ENCODE measurements at regions not wholly inside any gene's neighbourhood (a gene's known extent, or its start where the extent isn't known, plus 50 kb on each side); places are given as distances from the start of the nearest gene placed in this dataset.

GRCh38 chr2:136422512-136422911, 304.6 kb upstream of the CXCR4 start:
- TF ChIP-seq CTCF (IDR thresholded peaks at IDR 0.05; ENCODE audit: low read length, missing control alignments): no peak
- DNase-seq (ENCODE audit: low read depth): peak; percentile 1
- no peak overlapping the region for H3K4me3 ChIP-seq (replicated peaks; ENCODE audit: low read depth, low read length)

- TF ChIP-seq CTCF (IDR thresholded peaks at IDR 0.05; ENCODE audit: low read length, missing control alignments): no peak
- H3K4me3 ChIP-seq (replicated peaks; ENCODE audit: low read depth, low read length): no peak overlapping the region
- DNase-seq (ENCODE audit: low read depth): no peak
Observed at GRCh38 chr2:136420346-136420745, 302.4 kb upstream of the CXCR4 start.

GRCh38 chr2:136411946-136412345, 294.0 kb upstream of the CXCR4 start:
- TF ChIP-seq CTCF (IDR thresholded peaks at IDR 0.05; ENCODE audit: low read length, missing control alignments): no peak
- DNase-seq (ENCODE audit: low read depth): no peak
- no peak overlapping the region for H3K4me3 ChIP-seq (replicated peaks; ENCODE audit: low read depth, low read length)

GRCh38 chr2:136410673-136411072, 292.7 kb upstream of the CXCR4 start:
- no peak for DNase-seq (ENCODE audit: low read depth)
- TF ChIP-seq CTCF (IDR thresholded peaks at IDR 0.05; ENCODE audit: low read length, missing control alignments): no peak
- no peak overlapping the region for H3K4me3 ChIP-seq (replicated peaks; ENCODE audit: low read depth, low read length)

GRCh38 chr2:136408795-136409194, 290.8 kb upstream of the CXCR4 start:
- no peak for TF ChIP-seq CTCF (IDR thresholded peaks at IDR 0.05; ENCODE audit: low read length, missing control alignments)
- no peak for DNase-seq (ENCODE audit: low read depth)
- no peak overlapping the region for H3K4me3 ChIP-seq (replicated peaks; ENCODE audit: low read depth, low read length)

- DNase-seq (ENCODE audit: low read depth): no peak
- no peak overlapping the region for H3K4me3 ChIP-seq (replicated peaks; ENCODE audit: low read depth, low read length)
- no peak for TF ChIP-seq CTCF (IDR thresholded peaks at IDR 0.05; ENCODE audit: low read length, missing control alignments)
Observed at GRCh38 chr2:136407952-136408318, 290.0 kb upstream of the CXCR4 start.

GRCh38 chr2:136407117-136407951, 289.4 kb upstream of the CXCR4 start:
- no peak overlapping the region for H3K4me3 ChIP-seq (replicated peaks; ENCODE audit: low read depth, low read length)
- no peak for TF ChIP-seq CTCF (IDR thresholded peaks at IDR 0.05; ENCODE audit: low read length, missing control alignments)
- DNase-seq (ENCODE audit: low read depth): no peak
